ENCODE measurements at regions not wholly inside any gene's neighbourhood (a gene's known extent, or its start where the extent isn't known, plus 50 kb on each side); places are given as distances from the start of the nearest gene placed in this dataset.

DNA sequence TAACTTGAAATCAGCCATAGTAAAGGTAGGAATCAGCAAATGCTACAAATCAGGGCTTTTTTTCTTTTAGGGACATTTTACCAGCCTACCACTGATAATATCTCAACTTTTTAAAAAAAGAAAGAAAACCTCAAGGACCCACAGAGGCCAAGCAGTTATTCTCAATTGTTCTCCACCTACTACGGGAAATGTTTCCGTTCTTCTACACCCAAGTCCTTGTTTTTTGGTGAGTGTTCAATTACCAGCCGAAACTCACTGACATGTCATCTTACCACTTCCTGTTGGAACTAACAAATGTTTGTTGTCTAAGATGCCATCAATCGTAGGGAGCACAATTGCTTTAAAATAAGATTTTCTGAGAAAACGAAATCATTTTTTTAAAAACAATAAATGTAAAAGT lies 50.2 kb upstream of the CDK1 start:
- no peak for DNase-seq (ENCODE audit: low read depth)

DNA sequence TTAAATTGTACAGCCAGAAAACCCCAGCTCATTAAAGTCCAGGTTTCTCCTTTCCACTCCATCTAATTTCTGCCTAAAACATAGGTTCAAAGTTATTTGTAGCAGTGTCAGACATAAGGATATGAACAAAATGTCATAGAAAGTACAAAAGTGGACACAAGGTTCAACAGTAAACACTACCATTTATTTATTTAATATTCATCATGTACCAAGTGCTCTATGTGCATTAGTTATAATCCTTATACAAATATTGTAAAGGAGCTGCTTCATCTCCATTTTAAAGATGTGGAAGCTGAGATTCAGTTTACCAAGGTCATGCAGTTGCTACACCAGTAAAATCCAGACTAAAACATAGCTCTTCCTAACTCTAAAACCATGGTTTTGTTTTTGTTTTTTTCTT lies 52.0 kb upstream of the CDK1 start:
- no peak for DNase-seq (ENCODE audit: low read depth)

GRCh38 chr10:60722623-60723022 lies 55.7 kb upstream of the CDK1 start:
- no peak for DNase-seq (ENCODE audit: low read depth)

- DNase-seq (ENCODE audit: low read depth), result no peak
Measured at GRCh38 chr10:60719721-60720120, 58.6 kb upstream of the CDK1 start.

GRCh38 chr10:60718886-60719285 lies 59.4 kb upstream of the CDK1 start:
- DNase-seq (ENCODE audit: low read depth), result peak; percentile 24

GRCh38 chr10:60717852-60718251 lies 60.4 kb upstream of the CDK1 start:
- DNase-seq (ENCODE audit: low read depth), result no peak

GRCh38 chr10:60714233-60714632 lies 64.0 kb upstream of the CDK1 start:
- DNase-seq (ENCODE audit: low read depth), result no peak

- DNase-seq (ENCODE audit: low read depth), result no peak
Measured at GRCh38 chr10:60711496-60711895, 66.8 kb upstream of the CDK1 start.

DNA sequence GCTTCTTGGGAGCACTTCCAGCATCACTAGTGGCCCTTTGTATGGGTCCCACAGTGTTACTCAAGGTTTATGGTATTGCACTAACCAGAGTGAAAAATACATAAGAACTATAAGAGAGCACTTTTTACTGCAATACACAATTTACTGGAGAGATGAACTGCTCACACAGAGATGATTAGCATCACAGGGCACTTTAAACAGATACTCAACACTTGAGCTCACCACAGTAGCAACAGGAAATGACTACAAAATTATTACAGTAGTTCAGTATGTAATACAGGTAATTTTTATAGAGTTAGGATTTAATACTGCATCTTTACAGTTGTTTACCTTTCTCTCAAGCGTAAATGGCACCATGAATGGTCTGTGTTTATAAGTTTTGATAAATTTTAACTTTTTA lies 68.2 kb upstream of the CDK1 start:
- DNase-seq (ENCODE audit: low read depth), result no peak

- no peak for DNase-seq (ENCODE audit: low read depth)
Measured at GRCh38 chr10:60708666-60709065, 69.6 kb upstream of the CDK1 start.

- DNase-seq (ENCODE audit: low read depth), result no peak
Measured at GRCh38 chr10:60707841-60708240, 70.4 kb upstream of the CDK1 start.

DNA sequence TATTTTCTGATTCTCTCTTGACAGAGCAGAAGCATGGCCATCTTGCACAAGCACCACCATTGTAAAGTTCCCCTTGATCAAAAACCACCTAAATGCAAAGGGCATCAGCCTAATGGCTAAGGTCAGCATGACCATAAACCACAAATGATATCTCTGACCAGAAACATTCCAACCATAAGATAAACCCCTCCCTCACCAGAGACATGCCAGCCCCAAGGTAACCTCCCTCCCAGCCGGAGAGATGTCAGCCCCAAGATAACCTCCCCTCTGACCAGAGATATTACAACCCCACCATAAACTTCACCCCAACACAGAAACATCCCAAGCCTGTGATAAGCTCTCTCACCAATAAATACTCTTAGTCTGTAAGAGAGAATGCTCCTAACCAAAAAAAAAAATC lies 72.1 kb upstream of the CDK1 start:
- DNase-seq (ENCODE audit: low read depth), result no peak

- DNase-seq (ENCODE audit: low read depth), result no peak
Measured at GRCh38 chr10:60705376-60705775, 72.9 kb upstream of the CDK1 start.

DNA sequence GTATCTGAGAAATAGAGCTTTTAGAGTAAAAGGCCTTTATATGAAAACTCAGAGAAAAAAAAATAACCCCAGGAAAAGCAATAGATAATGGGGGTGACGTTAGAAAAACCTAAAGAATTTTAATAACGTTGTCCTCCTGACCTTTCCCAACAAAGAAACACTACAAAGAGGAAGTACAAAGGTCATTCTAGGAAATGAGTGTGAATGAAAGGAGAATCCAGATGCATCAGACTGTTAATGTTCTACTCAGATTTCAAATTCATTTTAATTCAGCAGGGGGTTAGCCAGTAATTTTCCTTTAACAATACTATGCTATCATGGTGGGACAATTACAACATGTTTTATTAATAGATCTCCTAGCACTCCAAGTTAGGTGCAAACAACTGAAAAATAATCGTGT lies 73.8 kb upstream of the CDK1 start:
- DNase-seq (ENCODE audit: low read depth), result no peak

GRCh38 chr10:60703266-60704041 lies 74.8 kb upstream of the CDK1 start:
- DNase-seq (ENCODE audit: low read depth), result no peak

GRCh38 chr10:60687679-60688078 lies 90.6 kb upstream of the CDK1 start:
- DNase-seq (ENCODE audit: low read depth), result no peak

- DNase-seq (ENCODE audit: low read depth), result no peak
Measured at GRCh38 chr10:60684091-60684490, 94.2 kb upstream of the CDK1 start.

- no peak for DNase-seq (ENCODE audit: low read depth)
Measured at GRCh38 chr10:60681103-60681502, 97.2 kb upstream of the CDK1 start.

GRCh38 chr10:60679388-60679990 lies 98.8 kb upstream of the CDK1 start:
- no peak for DNase-seq (ENCODE audit: low read depth)

GRCh38 chr10:60678978-60679377 lies 99.3 kb upstream of the CDK1 start:
- no peak for DNase-seq (ENCODE audit: low read depth)

DNA sequence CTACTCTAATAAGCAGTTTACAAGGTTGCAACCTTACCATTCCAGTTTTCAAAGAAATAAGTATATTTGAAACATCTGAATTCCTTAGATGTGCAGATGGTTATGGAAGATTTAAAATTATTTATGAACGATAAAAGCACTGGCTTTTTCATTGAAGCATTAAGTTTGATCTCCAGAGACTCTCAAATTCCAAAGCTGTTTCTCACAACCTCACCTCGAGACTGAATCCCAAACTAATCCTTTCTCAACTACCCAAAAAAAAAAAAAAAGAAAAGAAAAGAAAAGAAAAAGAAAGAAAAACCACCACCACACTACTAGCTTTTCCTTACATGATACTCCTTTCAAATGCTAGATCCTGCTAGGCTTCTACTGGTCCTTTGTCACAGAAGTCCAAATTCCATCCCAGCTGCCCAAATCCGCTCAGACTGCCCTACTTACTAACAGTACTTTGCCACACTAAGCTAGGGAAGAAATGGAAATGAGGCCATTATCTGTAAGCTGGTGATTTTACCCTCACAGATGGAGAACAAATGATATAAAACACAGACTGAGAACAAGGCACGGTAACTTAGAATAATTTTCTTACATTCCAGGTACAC lies 100.6 kb upstream of the CDK1 start:
- DNase-seq (ENCODE audit: low read depth), result peak; percentile 3

- DNase-seq (ENCODE audit: low read depth), result no peak
Measured at GRCh38 chr10:60675236-60675635, 103.0 kb upstream of the CDK1 start.

DNA sequence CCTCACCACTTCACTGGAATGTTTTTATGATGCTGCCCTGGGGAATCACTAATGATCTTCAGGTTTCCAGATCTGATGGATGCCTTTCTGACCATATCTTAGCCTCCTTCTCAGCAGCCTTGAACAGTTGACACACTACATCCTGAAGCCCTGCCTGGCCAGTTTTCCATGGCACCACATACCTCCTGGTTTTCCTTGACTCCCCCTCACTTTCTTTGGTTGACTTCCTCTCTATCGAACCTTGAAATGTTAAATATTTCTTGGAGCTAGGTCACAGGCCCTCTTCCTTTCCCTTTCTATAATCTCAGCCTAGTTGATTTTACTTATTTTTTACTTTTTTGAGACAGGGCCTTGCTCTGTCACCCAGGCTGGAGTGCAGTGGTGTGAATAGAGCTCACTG lies 108.8 kb upstream of the CDK1 start:
- DNase-seq (ENCODE audit: low read depth), result no peak
